C4-2B (cell line): ENCODE measurements at regions not wholly inside any gene's neighbourhood (a gene's known extent, or its start where the extent isn't known, plus 50 kb on each side); places are given as distances from the start of the nearest gene placed in this dataset.

Experiments used
- ZFX ChIP-seq: fragments of 450-650 bp; IDR thresholded peaks from 2 replicates; pipeline ENCODE4 v1.6.1; 2017
- TF ChIP-seq, protein P1 (sequence below): fragments of 450-650 bp; conservative IDR thresholded peaks from 2 replicates; pipeline ENCODE4 v1.5.1; 2017; ENCODE audit warnings: mild to moderate bottlenecking

GRCh38 chr22:23387827-23388516 is 192.1 kb downstream of the IGLL1 start:
- TF ChIP-seq, protein P1, sequence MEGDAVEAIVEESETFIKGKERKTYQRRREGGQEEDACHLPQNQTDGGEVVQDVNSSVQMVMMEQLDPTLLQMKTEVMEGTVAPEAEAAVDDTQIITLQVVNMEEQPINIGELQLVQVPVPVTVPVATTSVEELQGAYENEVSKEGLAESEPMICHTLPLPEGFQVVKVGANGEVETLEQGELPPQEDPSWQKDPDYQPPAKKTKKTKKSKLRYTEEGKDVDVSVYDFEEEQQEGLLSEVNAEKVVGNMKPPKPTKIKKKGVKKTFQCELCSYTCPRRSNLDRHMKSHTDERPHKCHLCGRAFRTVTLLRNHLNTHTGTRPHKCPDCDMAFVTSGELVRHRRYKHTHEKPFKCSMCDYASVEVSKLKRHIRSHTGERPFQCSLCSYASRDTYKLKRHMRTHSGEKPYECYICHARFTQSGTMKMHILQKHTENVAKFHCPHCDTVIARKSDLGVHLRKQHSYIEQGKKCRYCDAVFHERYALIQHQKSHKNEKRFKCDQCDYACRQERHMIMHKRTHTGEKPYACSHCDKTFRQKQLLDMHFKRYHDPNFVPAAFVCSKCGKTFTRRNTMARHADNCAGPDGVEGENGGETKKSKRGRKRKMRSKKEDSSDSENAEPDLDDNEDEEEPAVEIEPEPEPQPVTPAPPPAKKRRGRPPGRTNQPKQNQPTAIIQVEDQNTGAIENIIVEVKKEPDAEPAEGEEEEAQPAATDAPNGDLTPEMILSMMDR = no peak
- TF ChIP-seq ZFX = no peak
